IMR-90 (cell line): ENCODE measurements at regions not wholly inside any gene's neighbourhood (a gene's known extent, or its start where the extent isn't known, plus 50 kb on each side); places are given as distances from the start of the nearest gene placed in this dataset.

Source experiments
- CEBPB ChIP-seq: IDR thresholded peaks from 2 replicates; pipeline ENCODE4 v1.6.1; 2012; ENCODE audit warnings: low read depth, low read length, improper control_type of control experiment
- MAFK ChIP-seq: IDR thresholded peaks from 2 replicates; pipeline ENCODE4 v1.6.1; 2012; ENCODE audit warnings: low read depth, low read length, improper control_type of control experiment
- MAZ ChIP-seq: IDR thresholded peaks from 2 replicates; pipeline ENCODE4 v1.6.1; 2012; ENCODE audit warnings: low read depth, mild to moderate bottlenecking, low read length, improper control_type of control experiment, moderate library complexity, borderline replicate concordance
- NFE2L2 ChIP-seq: fragments of 150-350 bp; IDR thresholded peaks from 2 replicates; pipeline ENCODE4 v1.6.1; 2016; ENCODE audit warnings: low read depth, mild to moderate bottlenecking, low read length
- POLR2A ChIP-seq: IDR thresholded peaks from 2 replicates; pipeline ENCODE4 v1.6.1; 2012; ENCODE audit warnings: mild to moderate bottlenecking, low read depth, low read length
- RAD21 ChIP-seq: IDR thresholded peaks from 2 replicates; pipeline ENCODE4 v1.6.1; 2012; ENCODE audit warnings: low read length, improper control_type of control experiment
- RFX5 ChIP-seq: IDR thresholded peaks from 2 replicates; pipeline ENCODE4 v1.8.0; 2012; ENCODE audit warnings: low read depth, mild to moderate bottlenecking, low read length, moderate library complexity
- SMC3 ChIP-seq: fragments of 150-350 bp; IDR thresholded peaks from 2 replicates; pipeline ENCODE4 v1.6.1; 2016; ENCODE audit warnings: low read depth, mild to moderate bottlenecking, antibody characterized with exemption, low read length, moderate library complexity
- TF ChIP-seq, protein P1 (sequence below): conservative IDR thresholded peaks from 2 replicates; pipeline ENCODE4 v1.5.1; 2012; ENCODE audit warnings: mild to moderate bottlenecking, low read depth, low read length, improper control_type of control experiment
- TF ChIP-seq, protein P2 (sequence below): fragments of 150-350 bp; IDR thresholded peaks from 2 replicates; pipeline ENCODE4 v1.6.1; 2017; ENCODE audit warnings: mild to moderate bottlenecking, antibody characterized with exemption, low read length, low read depth
- TF ChIP-seq, protein P3 (sequence below): fragments of 150-350 bp; IDR thresholded peaks from 2 replicates; pipeline ENCODE4 v1.6.1; 2016; ENCODE audit warnings: low read depth, mild to moderate bottlenecking, low read length, moderate library complexity, borderline replicate concordance

DNA sequence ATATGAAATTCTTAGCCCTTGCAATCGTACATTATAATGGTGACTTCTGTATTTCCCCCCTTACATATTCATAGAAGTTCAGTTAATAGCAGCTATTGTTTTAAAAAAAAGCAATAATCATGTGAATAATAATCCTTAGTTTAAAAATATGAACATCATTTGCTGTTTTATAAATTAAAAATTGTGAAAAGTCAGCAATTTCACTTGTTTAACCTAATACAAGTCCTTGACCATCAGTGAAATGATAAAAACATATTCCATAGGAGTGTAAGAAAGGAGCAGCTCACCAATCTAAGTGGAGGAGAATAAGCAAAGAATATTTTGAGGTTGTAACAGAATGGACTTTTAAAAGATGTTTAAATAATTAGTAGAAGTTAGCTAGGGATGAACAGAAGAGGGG is 650.2 kb downstream of the SUCLG1 start:
- no peak for TF ChIP-seq POLR2A
- TF ChIP-seq, protein P1, sequence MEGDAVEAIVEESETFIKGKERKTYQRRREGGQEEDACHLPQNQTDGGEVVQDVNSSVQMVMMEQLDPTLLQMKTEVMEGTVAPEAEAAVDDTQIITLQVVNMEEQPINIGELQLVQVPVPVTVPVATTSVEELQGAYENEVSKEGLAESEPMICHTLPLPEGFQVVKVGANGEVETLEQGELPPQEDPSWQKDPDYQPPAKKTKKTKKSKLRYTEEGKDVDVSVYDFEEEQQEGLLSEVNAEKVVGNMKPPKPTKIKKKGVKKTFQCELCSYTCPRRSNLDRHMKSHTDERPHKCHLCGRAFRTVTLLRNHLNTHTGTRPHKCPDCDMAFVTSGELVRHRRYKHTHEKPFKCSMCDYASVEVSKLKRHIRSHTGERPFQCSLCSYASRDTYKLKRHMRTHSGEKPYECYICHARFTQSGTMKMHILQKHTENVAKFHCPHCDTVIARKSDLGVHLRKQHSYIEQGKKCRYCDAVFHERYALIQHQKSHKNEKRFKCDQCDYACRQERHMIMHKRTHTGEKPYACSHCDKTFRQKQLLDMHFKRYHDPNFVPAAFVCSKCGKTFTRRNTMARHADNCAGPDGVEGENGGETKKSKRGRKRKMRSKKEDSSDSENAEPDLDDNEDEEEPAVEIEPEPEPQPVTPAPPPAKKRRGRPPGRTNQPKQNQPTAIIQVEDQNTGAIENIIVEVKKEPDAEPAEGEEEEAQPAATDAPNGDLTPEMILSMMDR, result no peak
- TF ChIP-seq NFE2L2, result no peak
- no peak for TF ChIP-seq MAZ
- TF ChIP-seq, protein P2, sequence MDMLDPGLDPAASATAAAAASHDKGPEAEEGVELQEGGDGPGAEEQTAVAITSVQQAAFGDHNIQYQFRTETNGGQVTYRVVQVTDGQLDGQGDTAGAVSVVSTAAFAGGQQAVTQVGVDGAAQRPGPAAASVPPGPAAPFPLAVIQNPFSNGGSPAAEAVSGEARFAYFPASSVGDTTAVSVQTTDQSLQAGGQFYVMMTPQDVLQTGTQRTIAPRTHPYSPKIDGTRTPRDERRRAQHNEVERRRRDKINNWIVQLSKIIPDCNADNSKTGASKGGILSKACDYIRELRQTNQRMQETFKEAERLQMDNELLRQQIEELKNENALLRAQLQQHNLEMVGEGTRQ, result no peak
- no peak for TF ChIP-seq SMC3
- no peak for TF ChIP-seq CEBPB
- no peak for TF ChIP-seq RFX5
- TF ChIP-seq RAD21, result no peak
- TF ChIP-seq, protein P3, sequence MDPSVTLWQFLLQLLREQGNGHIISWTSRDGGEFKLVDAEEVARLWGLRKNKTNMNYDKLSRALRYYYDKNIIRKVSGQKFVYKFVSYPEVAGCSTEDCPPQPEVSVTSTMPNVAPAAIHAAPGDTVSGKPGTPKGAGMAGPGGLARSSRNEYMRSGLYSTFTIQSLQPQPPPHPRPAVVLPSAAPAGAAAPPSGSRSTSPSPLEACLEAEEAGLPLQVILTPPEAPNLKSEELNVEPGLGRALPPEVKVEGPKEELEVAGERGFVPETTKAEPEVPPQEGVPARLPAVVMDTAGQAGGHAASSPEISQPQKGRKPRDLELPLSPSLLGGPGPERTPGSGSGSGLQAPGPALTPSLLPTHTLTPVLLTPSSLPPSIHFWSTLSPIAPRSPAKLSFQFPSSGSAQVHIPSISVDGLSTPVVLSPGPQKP, result no peak
- peak; percentile 58 for TF ChIP-seq MAFK
